GM18498 (cell line): ENCODE measurements at regions not wholly inside any gene's neighbourhood (a gene's known extent, or its start where the extent isn't known, plus 50 kb on each side); places are given as distances from the start of the nearest gene placed in this dataset.
A peak's percentile ranks its signal among the peaks of the same experiment; 100 is the strongest.

ENCODE experiments used
- ATAC-seq: cut with Tn5 transposase; IDR thresholded peaks from one replicate; pipeline ENCODE4 v1.9.1; 2021; ENCODE audit warnings: mild to moderate bottlenecking, moderate library complexity; ENCODE audit not compliant: unreplicated experiment

GRCh38 chr5:89942171-89942570 lies 467.4 kb downstream of the CETN3 start:
- no peak for ATAC-seq

DNA sequence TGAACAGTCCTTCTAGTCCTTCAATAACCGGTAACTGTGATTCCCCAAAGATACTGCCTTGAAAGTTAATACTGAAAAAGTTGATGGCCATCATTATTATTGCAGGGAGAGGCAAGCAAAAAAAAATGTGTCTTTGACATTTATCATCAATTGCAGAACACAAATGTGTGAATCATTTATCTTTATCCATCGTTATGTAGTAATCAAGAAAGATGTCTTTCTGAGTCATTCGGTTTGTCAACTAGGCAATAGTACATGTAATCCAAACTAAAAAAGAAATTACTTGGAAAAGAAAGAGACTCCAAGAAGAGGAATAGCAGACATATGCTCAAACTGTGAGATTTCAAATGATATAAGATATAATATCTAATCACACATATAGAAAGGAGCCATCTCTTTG lies 473.0 kb downstream of the CETN3 start:
- ATAC-seq = no peak

DNA sequence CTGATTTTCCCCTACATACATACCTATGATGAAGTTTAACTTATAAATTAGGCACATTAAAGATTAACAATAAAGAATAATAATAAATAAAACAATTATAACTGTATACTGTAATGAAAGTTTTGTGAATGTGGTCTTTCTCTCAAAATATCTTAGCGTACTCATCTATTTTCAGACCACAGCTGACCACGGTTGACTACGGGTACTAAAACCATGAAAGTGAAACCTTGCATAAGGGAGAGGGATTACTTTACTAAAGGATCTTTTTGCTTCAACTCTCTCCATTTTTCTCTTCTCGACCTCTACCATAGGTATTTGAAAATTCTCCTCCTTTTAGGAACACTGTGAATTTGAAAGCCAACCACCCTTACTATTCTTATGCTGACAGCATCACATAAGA lies 475.5 kb downstream of the CETN3 start:
- ATAC-seq = peak; percentile 63

DNA sequence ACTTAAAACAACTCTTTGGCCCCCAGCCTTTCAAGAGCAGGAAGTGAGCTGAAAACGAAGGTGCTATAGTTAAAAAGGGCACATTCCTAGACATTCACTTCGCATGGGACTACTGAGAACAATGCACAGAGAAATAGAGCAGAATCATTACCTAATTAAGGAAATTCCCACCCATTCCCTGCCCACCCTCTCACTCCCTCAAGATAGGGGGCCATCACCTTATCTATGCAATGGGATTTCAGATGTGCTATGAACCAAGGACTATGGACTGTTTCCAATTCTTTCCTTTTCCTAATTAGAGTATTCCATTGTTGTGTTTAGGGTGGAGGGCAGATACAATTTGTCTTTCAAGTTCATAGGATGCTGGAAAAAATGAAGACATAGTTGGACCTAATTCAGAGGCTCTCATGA lies 476.8 kb downstream of the CETN3 start:
- ATAC-seq = no peak

- ATAC-seq = peak; percentile 79
Observed at GRCh38 chr5:89930591-89931392, 478.8 kb downstream of the CETN3 start.

DNA sequence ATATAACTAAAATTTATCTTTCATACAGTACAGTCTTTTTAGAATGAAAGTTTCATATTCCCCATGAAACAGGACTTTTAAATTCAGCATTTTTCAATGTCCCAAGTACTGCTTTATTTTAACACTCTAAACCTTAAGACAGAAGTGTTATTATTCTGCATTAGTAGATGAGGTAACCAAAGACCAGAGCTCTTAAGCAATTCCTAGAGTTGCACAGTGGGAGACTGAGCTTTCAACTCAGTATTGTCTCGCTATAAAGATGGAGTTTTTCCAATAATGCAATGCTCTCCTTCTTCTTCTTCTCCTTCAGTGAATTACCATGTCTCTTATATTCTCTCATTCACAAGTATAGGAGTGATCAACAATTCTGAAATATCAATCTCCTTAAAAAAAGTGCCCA lies 479.7 kb downstream of the CETN3 start:
- no peak for ATAC-seq

DNA sequence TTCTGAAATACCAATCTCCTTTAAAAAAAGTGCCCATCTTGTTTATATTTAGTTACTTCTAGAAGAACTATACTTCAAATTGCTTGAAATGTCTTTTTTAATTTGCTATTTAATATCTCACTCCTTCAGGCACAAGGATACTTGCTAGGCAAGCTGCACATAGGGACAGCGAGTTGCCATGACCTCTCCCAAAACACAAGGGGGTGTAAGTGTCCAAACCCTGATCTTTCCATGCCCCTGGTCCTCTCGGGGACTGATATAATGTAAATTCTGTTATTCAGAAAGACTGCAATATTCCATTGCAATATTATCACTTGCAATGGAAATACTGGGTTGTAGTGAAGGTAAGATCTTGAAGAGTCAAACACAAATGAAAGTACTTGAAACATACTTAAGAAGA lies 480.4 kb downstream of the CETN3 start:
- ATAC-seq = no peak

- ATAC-seq = no peak
Observed at GRCh38 chr5:89922161-89922560, 487.4 kb downstream of the CETN3 start.

DNA sequence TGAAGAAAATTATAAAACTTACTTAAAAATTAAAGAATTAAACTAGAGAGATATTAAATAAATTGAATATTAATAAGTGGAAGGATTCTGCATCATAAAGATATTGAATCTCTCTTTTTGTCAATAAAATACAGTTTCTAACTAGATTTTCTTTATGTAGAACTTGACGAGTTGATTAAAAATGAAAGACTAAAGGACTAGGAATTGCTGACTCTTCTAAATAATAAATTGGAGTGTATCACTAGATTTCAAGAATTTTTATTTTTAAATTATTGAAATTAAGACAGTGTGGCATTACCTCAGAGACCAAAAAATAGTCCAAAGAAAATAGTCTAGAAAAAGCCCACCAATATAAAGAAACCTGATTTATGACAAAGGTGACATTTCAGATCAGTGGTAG lies 492.4 kb downstream of the CETN3 start:
- no peak for ATAC-seq

DNA sequence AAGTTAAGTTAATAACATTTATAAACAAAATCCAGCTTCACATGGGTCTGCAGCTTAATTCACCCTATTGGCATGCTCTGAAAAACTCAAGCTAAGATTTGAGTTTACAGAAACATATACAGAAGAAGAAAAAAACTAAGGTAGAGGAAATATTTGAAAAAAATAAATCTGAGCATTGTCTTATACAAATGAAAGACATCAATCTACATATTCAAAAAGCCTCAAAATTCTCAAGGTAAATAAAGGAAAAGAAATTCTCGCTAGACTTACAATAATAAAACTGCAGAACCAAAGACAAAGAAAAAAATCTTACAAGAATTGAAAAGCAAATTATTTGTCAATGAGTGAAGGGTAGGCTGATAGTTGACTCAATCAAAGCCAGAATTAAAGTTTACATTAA lies 493.4 kb downstream of the CETN3 start:
- no peak for ATAC-seq

DNA sequence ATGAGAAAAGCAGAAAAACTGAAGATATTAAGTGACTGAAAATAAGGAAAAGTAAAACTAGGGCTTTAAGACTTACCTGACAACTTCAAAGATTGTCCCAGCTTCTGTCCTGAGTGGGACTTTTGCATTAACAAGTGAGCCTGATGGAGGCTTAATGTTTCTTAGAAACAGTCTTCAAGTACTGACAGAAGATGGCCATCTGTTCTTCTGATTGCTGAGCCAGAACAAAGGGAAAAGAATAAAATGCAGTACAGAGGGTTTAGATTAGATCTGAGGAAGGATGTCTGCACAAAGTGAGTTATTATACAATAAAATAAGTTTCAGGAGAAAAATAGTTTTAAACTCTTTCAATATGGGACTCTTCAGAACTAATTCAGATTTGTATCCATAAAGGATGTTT lies 500.7 kb downstream of the CETN3 start:
- ATAC-seq = no peak

DNA sequence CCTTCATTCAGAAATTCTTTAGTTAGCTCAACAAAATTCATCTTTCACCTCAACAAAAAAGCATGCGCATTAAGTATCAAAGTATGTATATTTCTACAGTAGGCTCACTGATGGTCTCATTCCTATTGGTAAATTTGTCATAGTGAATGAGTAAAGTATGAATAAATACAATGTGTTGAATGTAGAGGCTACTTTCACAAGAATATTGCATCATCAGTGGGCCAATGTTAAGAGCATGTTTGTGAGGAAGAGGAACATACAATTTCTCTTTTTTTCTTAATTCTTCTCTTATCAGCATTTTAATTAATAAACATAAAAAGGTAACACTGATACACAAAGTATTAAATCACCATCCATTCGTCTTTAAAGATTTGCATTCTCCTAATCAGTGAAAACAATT lies 505.1 kb downstream of the CETN3 start:
- ATAC-seq = no peak

DNA sequence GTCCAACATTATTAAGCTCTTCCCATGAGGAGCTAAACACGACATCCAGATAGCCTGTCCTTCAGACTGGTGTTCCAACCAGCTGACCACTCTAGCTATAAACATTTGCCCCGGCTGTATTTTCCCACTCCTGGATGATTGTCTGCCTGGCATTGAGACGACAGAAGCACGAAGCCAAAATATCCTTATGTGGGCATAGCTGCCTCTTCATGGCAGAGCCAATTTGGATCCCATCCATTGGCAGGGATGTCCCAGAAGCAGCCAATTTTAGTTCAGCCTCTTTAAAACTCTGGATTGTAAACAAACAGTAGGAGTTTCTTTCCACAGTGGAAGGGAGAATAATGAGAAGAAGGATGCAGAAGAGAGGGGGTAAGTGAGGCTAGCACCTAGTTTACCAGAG lies 507.6 kb downstream of the CETN3 start:
- no peak for ATAC-seq

- ATAC-seq = no peak
Observed at GRCh38 chr5:89901346-89901745, 508.2 kb downstream of the CETN3 start.

- no peak for ATAC-seq
Observed at GRCh38 chr5:89900346-89900745, 509.2 kb downstream of the CETN3 start.

GRCh38 chr5:89899559-89899958 lies 510.0 kb downstream of the CETN3 start:
- ATAC-seq = no peak

DNA sequence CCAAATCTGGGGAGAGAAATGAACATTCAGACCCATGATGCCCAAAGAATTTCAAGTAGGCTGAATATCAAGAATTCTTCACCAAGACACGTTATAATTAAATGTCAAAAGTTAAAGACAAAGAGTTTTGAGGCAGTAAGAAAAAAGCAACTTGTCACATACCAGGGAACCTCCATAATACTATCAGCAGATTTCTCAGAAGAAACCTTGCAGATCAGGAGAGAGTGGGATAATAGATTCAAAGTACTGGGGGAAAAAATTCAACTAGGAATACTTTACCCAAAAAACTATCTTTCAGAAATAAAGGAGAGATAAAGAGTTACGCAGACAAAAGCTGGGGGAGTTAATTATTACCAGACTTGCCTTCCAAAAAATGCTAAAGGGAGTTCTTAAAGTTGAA lies 516.0 kb downstream of the CETN3 start:
- no peak for ATAC-seq

GRCh38 chr5:89885670-89886069 lies 523.9 kb downstream of the CETN3 start:
- ATAC-seq = no peak

DNA sequence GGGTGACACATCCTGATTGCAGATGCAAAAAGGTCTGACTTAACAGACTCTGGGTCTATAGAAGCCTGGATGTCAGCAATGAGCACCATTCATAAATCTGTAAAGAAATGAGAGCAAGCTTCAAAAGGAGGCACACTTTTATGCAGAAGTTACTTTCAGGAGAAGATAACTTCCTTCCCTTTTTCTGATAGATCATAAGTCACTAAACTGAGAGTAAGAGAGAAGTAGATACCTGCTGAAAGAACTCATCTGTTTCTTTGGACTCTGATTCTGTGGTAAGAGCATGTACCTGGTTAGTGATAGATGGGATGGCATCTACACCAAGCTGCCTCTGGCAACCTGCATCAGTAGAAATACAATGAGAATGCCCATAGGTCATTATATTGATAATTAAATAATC lies 525.6 kb downstream of the CETN3 start:
- no peak for ATAC-seq

- ATAC-seq = no peak
Observed at GRCh38 chr5:89878140-89879132, 531.1 kb downstream of the CETN3 start.

DNA sequence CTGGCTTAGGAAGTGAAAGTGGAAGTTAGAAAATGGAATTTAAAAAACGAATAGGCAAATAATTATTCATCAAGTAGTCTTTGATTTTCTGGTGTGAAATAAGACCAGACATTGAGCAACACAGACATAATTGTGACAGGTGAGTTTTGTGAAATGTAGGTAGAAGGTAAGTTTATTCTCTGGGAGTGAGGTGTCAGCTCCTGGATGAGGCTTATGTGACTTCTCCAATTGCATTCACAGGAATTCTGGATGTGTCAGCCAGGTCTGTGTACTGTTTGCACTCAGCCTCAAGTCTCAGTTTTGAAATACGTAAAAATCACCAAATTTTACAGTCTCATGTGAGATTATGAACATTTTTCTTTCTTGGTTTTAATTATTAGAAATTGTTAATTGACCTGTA lies 537.6 kb downstream of the CETN3 start:
- ATAC-seq = no peak

GRCh38 chr5:89869346-89869745 lies 540.2 kb downstream of the CETN3 start:
- no peak for ATAC-seq
